ENCODE measurements at regions not wholly inside any gene's neighbourhood (a gene's known extent, or its start where the extent isn't known, plus 50 kb on each side); places are given as distances from the start of the nearest gene placed in this dataset.

DNA sequence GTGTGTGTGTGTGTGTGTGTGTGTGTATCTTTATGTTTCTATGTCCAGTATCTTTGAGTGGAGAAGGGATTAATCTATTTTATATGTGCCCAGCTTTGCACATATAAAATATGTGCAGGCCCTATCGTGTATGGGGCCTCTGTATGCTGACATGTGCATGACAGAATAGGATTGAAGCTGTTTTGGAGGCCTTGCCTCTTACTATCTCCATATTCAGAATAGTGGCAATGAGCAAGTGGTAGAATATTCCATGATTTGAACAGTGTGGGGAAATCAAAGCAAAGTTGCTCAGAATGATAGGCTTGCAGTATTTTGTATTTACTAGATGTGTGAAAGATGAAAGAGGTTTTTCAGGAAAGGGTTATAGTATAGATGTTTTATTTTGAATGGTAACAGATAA is 480.8 kb downstream of the XIRP2 start:
- no peak overlapping the region for H3K4me3 ChIP-seq (ENCODE audit: low read depth, low read length)
- TF ChIP-seq, protein P1, sequence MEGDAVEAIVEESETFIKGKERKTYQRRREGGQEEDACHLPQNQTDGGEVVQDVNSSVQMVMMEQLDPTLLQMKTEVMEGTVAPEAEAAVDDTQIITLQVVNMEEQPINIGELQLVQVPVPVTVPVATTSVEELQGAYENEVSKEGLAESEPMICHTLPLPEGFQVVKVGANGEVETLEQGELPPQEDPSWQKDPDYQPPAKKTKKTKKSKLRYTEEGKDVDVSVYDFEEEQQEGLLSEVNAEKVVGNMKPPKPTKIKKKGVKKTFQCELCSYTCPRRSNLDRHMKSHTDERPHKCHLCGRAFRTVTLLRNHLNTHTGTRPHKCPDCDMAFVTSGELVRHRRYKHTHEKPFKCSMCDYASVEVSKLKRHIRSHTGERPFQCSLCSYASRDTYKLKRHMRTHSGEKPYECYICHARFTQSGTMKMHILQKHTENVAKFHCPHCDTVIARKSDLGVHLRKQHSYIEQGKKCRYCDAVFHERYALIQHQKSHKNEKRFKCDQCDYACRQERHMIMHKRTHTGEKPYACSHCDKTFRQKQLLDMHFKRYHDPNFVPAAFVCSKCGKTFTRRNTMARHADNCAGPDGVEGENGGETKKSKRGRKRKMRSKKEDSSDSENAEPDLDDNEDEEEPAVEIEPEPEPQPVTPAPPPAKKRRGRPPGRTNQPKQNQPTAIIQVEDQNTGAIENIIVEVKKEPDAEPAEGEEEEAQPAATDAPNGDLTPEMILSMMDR (IDR thresholded peaks at IDR 0.05; ENCODE audit: low read depth, low read length): no peak

DNA sequence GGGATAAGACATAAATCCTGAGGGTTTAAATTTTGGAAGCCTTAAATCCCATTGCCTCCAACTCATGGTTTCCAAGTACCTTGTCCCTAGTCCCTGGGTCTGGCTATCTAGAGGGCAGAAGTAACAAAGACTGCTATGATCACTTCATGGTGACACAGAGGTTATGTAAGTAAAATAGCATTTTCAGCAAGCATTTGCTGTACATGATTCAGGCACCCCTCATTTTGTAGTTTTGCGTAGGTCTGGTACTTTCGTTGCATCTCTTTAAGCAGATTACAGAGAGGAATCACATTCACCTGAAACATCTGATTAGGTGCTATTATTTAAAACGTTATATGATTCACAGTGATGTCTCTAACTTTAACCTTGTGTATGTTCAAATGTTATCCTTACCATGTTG is 480.1 kb downstream of the XIRP2 start:
- TF ChIP-seq, protein P1 (IDR thresholded peaks at IDR 0.05; ENCODE audit: low read depth, low read length): no peak
- no peak overlapping the region for H3K4me3 ChIP-seq (ENCODE audit: low read depth, low read length)

DNA sequence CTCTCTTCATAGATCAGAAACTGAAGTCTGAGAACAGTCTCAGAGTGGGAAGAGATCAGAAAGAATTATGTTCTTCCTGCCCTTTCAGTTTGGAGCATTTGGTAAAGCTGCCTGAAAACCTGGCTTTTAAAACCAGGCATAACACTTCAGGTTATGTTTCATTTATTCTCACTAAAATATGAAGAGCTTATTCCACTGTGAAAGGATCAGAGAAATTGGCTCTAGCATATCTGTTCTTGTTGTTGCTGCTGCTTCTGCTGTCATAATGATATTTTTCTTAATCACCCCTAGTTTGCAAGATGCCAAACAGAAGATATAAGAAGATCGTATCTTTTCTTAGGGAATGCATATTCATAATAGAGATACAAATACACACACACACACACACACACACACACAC is 476.9 kb downstream of the XIRP2 start:
- H3K4me3 ChIP-seq (ENCODE audit: low read depth, low read length): no peak overlapping the region
- TF ChIP-seq, protein P1 (IDR thresholded peaks at IDR 0.05; ENCODE audit: low read depth, low read length): no peak

DNA sequence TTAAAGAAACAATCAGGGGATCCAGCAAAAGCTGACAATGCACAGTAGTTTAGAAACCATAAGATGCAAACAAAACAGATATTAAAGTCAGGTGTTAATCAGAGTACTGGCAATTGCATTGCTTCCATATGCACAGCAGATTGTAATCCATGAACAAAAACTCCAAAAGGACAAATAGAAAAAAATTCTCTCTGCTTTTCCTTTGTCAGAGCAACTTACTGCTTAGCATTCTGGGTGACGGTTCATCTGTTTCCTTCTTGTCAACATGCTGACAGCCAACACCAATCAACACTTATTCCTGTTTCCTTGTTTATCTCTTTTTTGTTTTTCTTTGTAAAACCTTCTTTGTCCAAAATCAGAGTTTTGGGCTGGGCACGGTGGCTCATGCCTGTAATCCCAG is 473.1 kb downstream of the XIRP2 start:
- TF ChIP-seq, protein P1 (IDR thresholded peaks at IDR 0.05; ENCODE audit: low read depth, low read length): no peak
- no peak overlapping the region for H3K4me3 ChIP-seq (ENCODE audit: low read depth, low read length)

DNA sequence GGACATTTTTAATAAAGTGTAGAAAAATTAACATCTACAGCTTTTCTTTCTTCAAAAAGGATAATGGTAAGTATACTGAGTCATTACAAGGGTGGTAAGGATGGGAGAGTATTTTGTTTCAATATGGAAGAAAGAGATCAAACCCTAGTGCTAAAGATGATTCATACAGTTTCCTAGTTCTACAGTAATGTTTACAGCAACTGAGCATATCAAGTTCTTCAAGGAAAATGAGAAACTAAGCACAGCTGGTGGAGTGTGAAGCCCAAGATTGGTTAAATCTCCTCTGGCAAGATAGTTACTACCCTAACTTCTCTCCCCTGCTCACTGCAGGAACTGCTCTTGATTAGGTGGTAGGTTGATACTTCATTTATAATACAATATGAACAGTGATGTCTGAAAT is 467.5 kb downstream of the XIRP2 start:
- TF ChIP-seq, protein P1 (IDR thresholded peaks at IDR 0.05; ENCODE audit: low read depth, low read length): no peak
- H3K4me3 ChIP-seq (ENCODE audit: low read depth, low read length): no peak overlapping the region

DNA sequence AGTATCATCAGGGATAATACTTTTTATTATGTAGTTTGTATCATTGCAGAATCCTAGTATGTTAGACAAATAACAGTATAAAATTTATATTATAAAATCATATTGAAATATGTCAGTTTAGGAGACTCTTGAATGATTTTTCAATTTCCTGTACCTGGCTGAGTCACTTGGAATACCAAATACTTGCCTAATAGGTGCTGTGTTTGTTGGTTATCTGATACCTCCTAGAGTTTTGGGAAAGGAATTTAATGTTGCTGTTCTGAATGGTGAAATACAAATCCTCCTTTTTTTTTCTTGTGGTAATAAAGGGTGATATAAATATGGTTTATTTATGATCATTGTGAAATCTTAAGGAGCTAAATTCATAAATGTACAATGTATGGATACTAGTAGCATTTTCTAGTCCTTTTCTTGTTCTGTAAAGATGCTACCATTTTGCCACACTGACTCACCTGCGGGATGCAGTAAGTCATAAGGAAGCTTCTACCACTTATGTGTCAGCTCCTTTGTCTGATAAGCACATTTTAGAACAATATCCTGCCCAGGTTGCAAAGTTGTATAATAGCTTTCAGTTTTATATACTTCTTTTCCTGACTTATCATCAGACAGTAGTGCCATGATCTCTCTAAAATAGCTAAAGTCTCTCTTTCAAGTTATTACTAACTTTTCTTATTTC is 465.5 kb downstream of the XIRP2 start:
- H3K4me3 ChIP-seq (ENCODE audit: low read depth, low read length): no peak overlapping the region
- TF ChIP-seq, protein P1 (IDR thresholded peaks at IDR 0.05; ENCODE audit: low read depth, low read length): no peak

DNA sequence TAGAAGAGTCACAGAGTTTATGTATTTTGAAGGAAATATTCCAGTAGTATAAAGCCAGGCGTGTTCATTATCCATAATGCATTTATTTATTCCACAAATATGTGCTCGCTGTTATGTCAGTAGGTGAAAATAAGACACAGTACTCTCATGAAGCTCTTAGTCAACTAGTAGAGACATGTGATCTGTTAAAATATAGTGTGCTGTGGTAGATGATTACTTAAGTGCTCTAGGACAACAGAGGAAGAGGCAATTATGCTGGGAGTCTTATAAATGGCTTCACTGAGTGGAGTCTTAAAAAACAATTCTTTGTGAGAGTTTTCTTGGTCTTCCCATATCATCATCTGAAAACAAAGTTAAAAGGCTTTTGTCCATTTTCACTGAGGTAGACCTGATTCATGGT is 457.3 kb downstream of the XIRP2 start:
- no peak overlapping the region for H3K4me3 ChIP-seq (ENCODE audit: low read depth, low read length)
- TF ChIP-seq, protein P1 (IDR thresholded peaks at IDR 0.05; ENCODE audit: low read depth, low read length): no peak

All from WI38 (cell line).